ENCODE measurements at regions not wholly inside any gene's neighbourhood (a gene's known extent, or its start where the extent isn't known, plus 50 kb on each side); places are given as distances from the start of the nearest gene placed in this dataset.

GRCh38 chr16:5900046-5900445 lies 802.5 kb upstream of the EEF2KMT start:
- Mint-ChIP-seq H3K9me3 (peaks cover 5 to 40% of the 10 kb centered on the region in 2 donors), H3K4me1 (no peaks in the 10 kb centered on the region), H3K27ac (no peak overlapping the region), H3K27me3 (peaks cover 7% of the 10 kb centered on the region), H3K4me3 (no peak overlapping the region)
- DNase-seq (no peak), ATAC-seq (no peak)

- Mint-ChIP-seq H3K9me3 (peaks cover 3 to 40% of the 10 kb centered on the region in 2 donors), H3K27me3 (peaks cover 7% of the 10 kb centered on the region), H3K4me1 (no peaks in the 10 kb centered on the region), H3K27ac (no peak overlapping the region), H3K4me3 (no peak overlapping the region)
- ATAC-seq (no peak), DNase-seq (no peak)
Observed at GRCh38 chr16:5895976-5896375, 798.4 kb upstream of the EEF2KMT start.

DNA sequence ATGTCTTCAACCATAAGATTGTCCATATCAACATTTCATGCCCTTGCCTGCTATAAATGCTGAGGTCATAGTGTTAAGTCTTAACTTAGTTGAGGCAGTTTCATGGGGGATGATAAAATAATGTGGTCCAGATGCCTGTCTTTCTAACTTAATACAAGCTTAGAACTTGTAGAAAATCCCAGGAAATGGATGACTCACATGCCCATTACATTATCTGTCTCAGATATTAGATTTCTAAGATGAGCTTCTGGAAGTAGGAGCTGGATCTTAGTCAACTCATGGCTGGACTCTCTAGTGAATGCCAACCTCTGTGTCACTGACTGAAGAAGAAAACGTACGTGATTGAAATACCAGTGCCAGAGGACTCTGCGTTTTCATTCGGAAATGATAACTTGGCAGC lies 797.5 kb upstream of the EEF2KMT start:
- no peak for DNase-seq
- ATAC-seq = no peak
- Mint-ChIP-seq H3K27ac (no peak overlapping the region), H3K27me3 (peaks cover 7% of the 10 kb centered on the region), H3K4me1 (no peaks in the 10 kb centered on the region), H3K4me3 (no peak overlapping the region), H3K9me3 (peaks cover 3 to 34% of the 10 kb centered on the region in 2 donors)

GRCh38 chr16:5891296-5891695 lies 793.7 kb upstream of the EEF2KMT start:
- H3K4me3 Mint-ChIP-seq = no peak overlapping the region
- DNase-seq = no peak
- no peaks in the 10 kb centered on the region for H3K27me3 Mint-ChIP-seq
- peaks cover 3 to 29% of the 10 kb centered on the region in 2 donors for H3K9me3 Mint-ChIP-seq
- no peaks in the 10 kb centered on the region for H3K4me1 Mint-ChIP-seq
- ATAC-seq = no peak
- no peak overlapping the region for H3K27ac Mint-ChIP-seq

GRCh38 chr16:5885521-5885920 lies 787.9 kb upstream of the EEF2KMT start:
- no peak overlapping the region for H3K4me3 Mint-ChIP-seq
- DNase-seq (no peak), ATAC-seq (no peak)
- no peak overlapping the region for H3K27ac Mint-ChIP-seq
- H3K4me1 Mint-ChIP-seq = no peaks in the 10 kb centered on the region
- H3K27me3 Mint-ChIP-seq = no peaks in the 10 kb centered on the region
- H3K9me3 Mint-ChIP-seq = peaks cover 0 to 15% of the 10 kb centered on the region in 2 donors

- peaks cover 0 to 18% of the 10 kb centered on the region in 2 donors for H3K9me3 Mint-ChIP-seq
- no peaks in the 10 kb centered on the region for H3K27me3 Mint-ChIP-seq
- ATAC-seq (no peak), DNase-seq (no peak)
- no peaks in the 10 kb centered on the region for H3K4me1 Mint-ChIP-seq
- H3K4me3 Mint-ChIP-seq = no peak overlapping the region
- H3K27ac Mint-ChIP-seq = peak overlapping the region in 1 of 2 donors; percentile 76
Observed at GRCh38 chr16:5884996-5885395, 787.4 kb upstream of the EEF2KMT start.

- Mint-ChIP-seq H3K4me3 (no peak overlapping the region), H3K27me3 (no peaks in the 10 kb centered on the region), H3K4me1 (no peaks in the 10 kb centered on the region), H3K9me3 (peaks cover 0 to 18% of the 10 kb centered on the region in 2 donors), H3K27ac (no peak overlapping the region)
- ATAC-seq (no peak), DNase-seq (no peak)
Observed at GRCh38 chr16:5884339-5884738, 786.7 kb upstream of the EEF2KMT start.

- Mint-ChIP-seq H3K27me3 (no peaks in the 10 kb centered on the region), H3K9me3 (peaks cover 0 to 14% of the 10 kb centered on the region in 2 donors), H3K27ac (no peak overlapping the region), H3K4me3 (no peak overlapping the region), H3K4me1 (no peaks in the 10 kb centered on the region)
- ATAC-seq = no peak
- no peak for DNase-seq
Observed at GRCh38 chr16:5882087-5882640, 784.6 kb upstream of the EEF2KMT start.

GRCh38 chr16:5875416-5875815 lies 777.8 kb upstream of the EEF2KMT start:
- H3K27ac Mint-ChIP-seq = no peak overlapping the region
- no peaks in the 10 kb centered on the region for H3K4me1 Mint-ChIP-seq
- H3K27me3 Mint-ChIP-seq = peaks cover 5% of the 10 kb centered on the region
- ATAC-seq (no peak), DNase-seq (no peak)
- no peak overlapping the region for H3K4me3 Mint-ChIP-seq
- peaks cover 10 to 25% of the 10 kb centered on the region in 2 donors for H3K9me3 Mint-ChIP-seq

DNA sequence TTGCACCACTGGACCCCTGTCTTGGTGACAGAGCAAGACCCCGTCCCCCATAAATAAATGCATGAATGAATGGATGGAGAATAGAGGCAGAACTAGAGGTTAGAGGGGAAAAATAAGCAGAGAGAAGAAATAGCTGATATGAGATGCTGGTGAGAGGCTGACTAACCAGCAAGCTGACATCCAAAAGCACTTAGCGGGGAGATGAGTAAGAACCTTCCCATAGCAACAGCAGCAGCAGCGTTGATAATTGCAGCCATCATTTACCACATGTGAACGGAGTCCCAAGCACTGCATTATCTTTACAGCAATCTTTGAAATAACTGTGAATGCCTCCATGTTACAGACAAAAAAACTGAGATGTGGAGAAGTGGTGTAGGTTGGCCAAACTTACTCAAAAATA lies 777.3 kb upstream of the EEF2KMT start:
- ATAC-seq = no peak
- Mint-ChIP-seq H3K4me1 (no peaks in the 10 kb centered on the region), H3K9me3 (peaks cover 10 to 21% of the 10 kb centered on the region in 2 donors), H3K4me3 (no peak overlapping the region), H3K27ac (no peak overlapping the region), H3K27me3 (peaks cover 10% of the 10 kb centered on the region)
- no peak for DNase-seq

DNA sequence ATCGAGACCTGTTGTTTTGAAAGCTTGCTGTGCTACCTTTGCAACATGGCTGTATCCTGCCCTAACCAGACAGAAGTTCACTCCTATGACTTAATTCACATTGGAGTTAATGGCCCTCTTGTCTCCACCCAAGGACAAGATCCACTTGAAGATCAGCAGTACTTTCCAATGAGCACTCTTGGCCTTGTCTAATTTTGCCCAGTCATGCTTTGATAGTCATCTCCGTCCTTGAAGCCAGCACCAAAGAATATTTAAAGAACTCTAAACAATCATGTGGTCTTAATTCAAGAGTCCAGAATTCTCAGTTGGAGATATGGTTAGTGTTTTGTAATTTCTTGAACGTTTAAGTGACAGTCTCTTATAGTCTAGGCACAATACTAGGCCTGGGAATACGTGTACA lies 775.6 kb upstream of the EEF2KMT start:
- ATAC-seq (no peak), DNase-seq (no peak)
- Mint-ChIP-seq H3K27me3 (peaks cover 11% of the 10 kb centered on the region), H3K27ac (no peak overlapping the region), H3K4me3 (no peak overlapping the region), H3K4me1 (no peaks in the 10 kb centered on the region), H3K9me3 (peaks cover 10 to 18% of the 10 kb centered on the region in 2 donors)

- Mint-ChIP-seq H3K4me3 (no peak overlapping the region), H3K4me1 (no peaks in the 10 kb centered on the region), H3K9me3 (peaks cover 4 to 18% of the 10 kb centered on the region in 2 donors), H3K27ac (no peak overlapping the region), H3K27me3 (peaks cover 11% of the 10 kb centered on the region)
- ATAC-seq (no peak), DNase-seq (no peak)
Observed at GRCh38 chr16:5870886-5871691, 773.5 kb upstream of the EEF2KMT start.

DNA sequence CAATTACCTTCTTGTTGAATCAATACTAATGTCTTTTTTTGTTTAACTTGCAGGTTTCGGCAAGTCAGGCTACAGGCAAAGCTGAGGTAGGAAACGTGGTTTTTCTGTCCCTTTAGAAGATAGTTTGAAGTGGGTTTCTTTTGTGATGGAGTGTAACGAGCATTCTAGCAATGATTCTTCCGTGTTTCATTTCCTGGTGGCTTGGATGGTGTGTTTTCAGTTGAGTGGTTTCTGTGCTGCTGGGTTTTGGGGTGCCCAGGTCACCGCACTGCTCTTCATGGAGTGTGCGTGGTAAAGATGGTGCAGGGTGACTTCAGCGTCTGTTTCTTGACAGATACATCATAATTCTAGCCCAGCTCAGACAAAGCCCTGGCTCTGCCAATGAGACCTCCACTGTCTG lies 769.7 kb upstream of the EEF2KMT start:
- no peak for ATAC-seq
- no peak overlapping the region for H3K4me3 Mint-ChIP-seq

GRCh38 chr16:5865236-5865635 lies 767.6 kb upstream of the EEF2KMT start:
- Mint-ChIP-seq H3K27me3 (peaks cover 5% of the 10 kb centered on the region), H3K4me1 (no peaks in the 10 kb centered on the region), H3K9me3 (peaks cover 4 to 7% of the 10 kb centered on the region in 2 donors), H3K4me3 (no peak overlapping the region), H3K27ac (no peak overlapping the region)
- DNase-seq = no peak
- ATAC-seq = no peak

More for the DNA sequence above, 769.7 kb upstream of the EEF2KMT start:
- Mint-ChIP-seq H3K9me3 (peaks cover 4% of the 10 kb centered on the region in 2 donors), H3K27me3 (peaks cover 11% of the 10 kb centered on the region), H3K4me1 (no peaks in the 10 kb centered on the region), H3K27ac (no peak overlapping the region)
- no peak for DNase-seq

DNA sequence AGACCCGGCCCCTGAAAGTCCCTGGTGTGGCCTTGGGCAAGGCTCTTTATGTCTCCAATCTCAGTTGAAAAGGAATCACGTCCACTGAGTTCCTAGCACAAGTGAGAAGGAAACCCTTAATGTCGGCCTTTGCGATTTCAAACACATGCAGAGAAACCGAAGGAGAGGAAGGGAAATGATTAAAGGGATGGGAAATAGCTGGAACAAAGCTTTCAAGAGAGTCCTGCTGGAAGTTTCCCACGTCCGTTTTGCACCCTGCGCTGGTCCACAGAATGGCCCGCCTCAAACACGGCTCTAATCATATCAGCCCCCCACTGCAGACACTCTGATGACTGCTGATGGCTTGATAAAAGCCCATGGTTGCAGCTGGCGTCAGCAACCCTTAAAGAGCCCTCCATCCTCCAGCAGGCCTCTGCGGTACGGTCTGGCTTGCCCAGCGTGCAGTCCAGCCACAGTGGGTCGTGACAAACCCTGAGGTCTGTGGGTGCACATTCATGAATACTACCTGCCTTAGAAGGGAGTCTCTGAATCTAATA lies 765.5 kb upstream of the EEF2KMT start:
- Mint-ChIP-seq H3K4me3 (no peak overlapping the region), H3K9me3 (peaks cover 4 to 7% of the 10 kb centered on the region in 2 donors), H3K4me1 (no peaks in the 10 kb centered on the region), H3K27me3 (no peaks in the 10 kb centered on the region), H3K27ac (no peak overlapping the region)
- ATAC-seq = no peak
- no peak for DNase-seq

DNA sequence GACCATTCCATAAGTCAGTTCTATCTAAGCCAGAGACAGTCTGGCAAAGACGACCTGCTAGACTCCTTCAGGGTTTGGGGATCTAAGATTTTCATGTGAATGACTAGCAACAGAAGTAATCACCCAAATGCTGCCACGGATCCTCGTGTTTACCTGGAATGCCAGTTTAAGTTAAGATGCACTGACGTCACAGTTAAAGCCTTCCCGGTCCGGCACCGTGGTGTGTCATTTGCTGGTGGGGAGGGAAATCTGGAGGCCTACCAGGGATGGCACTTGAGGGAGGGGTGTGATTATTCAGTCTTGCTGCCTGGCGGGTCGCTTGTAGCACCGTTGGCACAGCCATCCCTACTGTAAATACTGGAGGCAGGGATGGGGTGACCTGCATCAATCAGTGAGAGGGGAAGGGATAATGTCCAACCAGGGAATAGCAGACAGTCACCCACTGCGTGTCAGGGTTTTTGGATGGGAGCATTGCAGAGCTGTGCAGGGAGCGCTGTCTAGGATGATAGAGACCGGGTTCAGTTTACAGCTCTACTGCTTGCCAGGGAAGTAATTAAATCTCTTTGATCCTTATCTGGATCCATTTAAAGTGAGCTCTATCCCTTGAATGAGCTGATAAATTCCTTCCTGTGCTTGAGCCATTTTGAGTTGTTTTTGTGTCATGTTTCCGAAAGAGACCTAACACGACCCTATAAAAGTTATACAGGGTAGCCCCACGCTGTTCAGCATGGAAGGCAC lies 764.7 kb upstream of the EEF2KMT start:
- no peak for DNase-seq
- Mint-ChIP-seq H3K27ac (no peak overlapping the region), H3K27me3 (no peaks in the 10 kb centered on the region), H3K9me3 (peaks cover 4 to 7% of the 10 kb centered on the region in 2 donors), H3K4me3 (no peak overlapping the region), H3K4me1 (no peaks in the 10 kb centered on the region)
- no peak for ATAC-seq
